GM18873 (cell line): ENCODE measurements at regions not wholly inside any gene's neighbourhood (a gene's known extent, or its start where the extent isn't known, plus 50 kb on each side); places are given as distances from the start of the nearest gene placed in this dataset.

Experiments used
- ATAC-seq: cut with Tn5 transposase; IDR thresholded peaks from one replicate; pipeline ENCODE4 v1.9.1; 2021; ENCODE audit warnings: mild to moderate bottlenecking, moderate library complexity, moderate number of reproducible peaks; ENCODE audit not compliant: unreplicated experiment, low FRiP score

- no peak for ATAC-seq
Observed at GRCh38 chr1:201739492-201740085, 89.4 kb upstream of the IPO9 start.

DNA sequence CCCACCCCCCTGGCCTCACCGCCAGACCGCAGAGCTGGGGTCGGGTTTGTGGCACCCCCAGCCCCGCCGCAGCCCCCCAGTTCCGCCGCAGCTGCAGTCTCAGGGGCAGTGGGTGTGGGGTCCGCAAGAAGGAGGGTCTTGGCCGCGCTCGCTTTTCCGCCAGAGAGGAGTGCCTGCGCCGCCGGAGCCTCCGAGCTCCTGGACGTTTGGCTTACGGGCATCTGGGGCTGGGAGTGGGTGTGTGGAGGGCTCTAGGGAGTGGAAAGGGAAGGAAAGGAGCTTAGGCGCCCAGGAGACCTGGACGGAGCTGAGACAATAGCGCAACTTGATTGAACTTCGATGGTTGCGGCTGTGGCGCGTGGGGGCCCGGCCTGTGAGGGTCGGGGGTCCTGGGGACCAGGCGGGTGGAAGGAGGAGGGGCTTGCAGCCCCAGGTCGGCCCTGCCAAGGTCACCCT is 88.8 kb upstream of the IPO9 start:
- ATAC-seq = no peak

DNA sequence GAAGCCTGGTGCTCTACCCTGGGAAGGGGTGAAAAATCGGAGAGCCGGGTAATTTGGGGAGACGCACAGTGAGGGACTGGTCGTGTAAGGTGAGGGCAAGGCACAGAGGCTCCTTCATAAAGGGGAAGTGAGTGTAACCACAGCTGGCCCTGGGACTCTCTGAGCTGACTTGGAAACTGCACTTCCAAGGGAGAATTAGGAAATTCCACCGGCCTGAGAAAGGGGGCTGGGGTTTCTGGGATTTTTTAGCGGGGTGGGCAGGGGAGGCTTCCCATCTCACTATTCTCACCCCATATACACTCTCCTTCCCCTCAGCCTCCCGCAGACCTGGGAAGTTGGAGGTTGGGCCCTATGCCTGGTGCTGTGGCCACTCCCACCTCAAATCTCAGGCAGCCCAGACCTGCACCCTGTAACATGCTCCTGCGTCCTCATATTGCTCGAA is 88.3 kb upstream of the IPO9 start:
- ATAC-seq = no peak

- no peak for ATAC-seq
Observed at GRCh38 chr1:201741763-201742342, 87.1 kb upstream of the IPO9 start.

GRCh38 chr1:201742476-201742875 is 86.5 kb upstream of the IPO9 start:
- no peak for ATAC-seq

GRCh38 chr1:201742955-201743805 is 85.8 kb upstream of the IPO9 start:
- ATAC-seq = no peak

GRCh38 chr1:201745023-201745422 is 83.9 kb upstream of the IPO9 start:
- ATAC-seq = no peak

DNA sequence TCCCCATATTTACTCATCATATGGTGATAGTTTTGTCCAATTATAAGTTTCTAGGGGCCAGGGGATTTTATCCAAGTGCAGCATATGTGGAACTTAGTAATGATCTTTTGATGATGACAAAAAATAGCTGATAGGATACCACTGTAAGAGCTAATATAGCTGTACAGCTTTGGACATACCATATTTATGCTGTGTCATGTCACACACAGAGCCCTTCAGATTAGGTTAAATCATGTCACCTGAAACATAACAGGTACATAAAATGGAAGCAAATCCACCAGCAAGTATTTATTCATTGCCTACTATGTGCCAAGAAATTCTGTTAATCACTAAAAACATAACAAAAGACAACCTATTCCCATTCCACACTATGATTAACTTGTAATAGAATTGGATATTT is 82.8 kb upstream of the IPO9 start:
- ATAC-seq = no peak

GRCh38 chr1:201747261-201747660 is 81.7 kb upstream of the IPO9 start:
- ATAC-seq = no peak

- ATAC-seq = no peak
Observed at GRCh38 chr1:201748335-201748734, 80.6 kb upstream of the IPO9 start.

DNA sequence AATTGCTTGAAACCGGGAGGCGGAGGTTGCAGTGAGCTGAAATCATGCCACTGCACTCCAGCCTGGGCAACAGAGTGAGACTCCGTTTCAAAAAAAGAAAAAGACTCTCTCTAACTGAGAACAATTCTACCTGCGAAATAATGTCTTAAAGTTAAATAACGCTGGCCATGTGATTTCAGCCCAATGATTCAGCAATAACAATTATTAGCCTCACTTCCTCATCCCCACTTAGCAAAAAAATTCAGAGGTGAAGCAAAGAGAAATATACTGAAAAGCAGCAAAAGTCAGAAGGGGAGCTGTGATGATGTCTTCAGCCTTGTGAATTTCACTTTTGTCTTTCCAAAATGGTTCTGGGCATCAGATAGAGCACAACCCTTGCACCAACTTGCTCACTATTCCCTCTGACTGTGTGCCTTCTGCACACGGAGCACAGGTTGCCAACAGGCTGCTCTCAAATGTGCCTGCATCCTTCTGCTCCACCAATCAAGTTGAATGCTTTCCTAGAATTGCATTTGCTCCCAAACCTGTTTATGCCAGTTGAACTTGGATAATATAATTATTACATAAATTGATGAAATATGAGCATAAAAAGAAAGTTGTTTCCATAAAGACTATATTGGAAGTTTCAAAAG is 79.8 kb upstream of the IPO9 start:
- ATAC-seq = no peak

- no peak for ATAC-seq
Observed at GRCh38 chr1:201750120-201750519, 78.8 kb upstream of the IPO9 start.

DNA sequence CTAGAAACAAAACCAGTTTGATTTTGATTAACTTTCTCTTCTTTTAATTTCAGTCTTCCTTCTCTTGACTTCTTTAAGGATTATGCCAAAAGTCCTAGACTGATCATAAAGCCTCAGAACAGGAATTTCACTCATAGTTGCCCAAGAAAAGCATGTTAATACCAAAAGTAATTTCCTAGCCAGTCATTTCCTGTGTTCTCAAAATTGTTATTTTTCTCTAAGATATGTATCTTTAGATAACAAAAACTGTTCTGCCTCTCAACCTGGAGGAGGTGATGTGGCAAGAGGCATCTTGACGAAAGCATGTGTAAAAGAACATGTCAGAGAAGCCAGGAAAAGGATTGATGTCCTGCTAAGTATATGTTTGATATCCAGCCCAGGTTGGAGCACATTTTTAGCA is 78.0 kb upstream of the IPO9 start:
- no peak for ATAC-seq

DNA sequence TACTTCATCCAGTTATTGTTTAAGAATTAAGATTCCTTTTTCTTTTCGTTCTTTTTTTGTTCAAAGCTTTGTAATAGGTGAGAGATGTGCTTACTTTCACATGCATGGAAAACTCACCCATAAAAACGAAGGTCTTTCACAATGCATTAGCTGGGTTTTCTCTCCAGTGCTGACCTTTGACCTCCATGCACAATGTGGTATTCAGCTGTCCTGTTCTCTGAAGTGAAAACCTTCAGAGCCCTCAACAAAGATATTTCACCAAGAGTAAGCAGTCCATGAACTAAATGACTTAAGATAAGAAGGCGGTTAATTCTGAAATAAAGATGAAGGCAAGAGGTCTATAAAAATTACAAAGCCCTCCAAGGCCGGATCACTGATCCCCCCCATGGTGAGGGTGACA is 77.1 kb upstream of the IPO9 start:
- ATAC-seq = no peak

- ATAC-seq = no peak
Observed at GRCh38 chr1:201752333-201752732, 76.6 kb upstream of the IPO9 start.

GRCh38 chr1:201753492-201753891 is 75.5 kb upstream of the IPO9 start:
- ATAC-seq = no peak

GRCh38 chr1:201754353-201754752 is 74.6 kb upstream of the IPO9 start:
- ATAC-seq = no peak

- ATAC-seq = no peak
Observed at GRCh38 chr1:201755200-201755599, 73.8 kb upstream of the IPO9 start.

DNA sequence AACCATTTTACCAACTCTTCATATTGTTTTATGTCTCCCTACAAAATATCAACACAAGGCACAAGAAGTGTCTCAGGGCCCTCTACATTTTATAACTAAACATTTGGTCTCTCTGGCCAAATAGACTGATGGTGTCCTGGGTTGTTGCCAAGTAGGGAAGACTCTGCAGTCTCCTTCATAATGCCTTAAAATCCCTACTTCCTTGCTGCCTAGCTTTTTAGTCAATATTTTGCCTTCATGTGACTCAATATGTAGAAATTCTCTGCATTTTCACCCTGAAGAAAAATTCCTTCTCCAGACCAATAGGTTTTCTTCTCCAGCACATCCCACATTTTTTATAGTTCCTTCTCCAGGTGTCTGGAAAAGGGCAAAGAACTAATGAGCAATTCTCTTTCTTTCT is 72.6 kb upstream of the IPO9 start:
- no peak for ATAC-seq

- ATAC-seq = no peak
Observed at GRCh38 chr1:201758499-201759050, 70.4 kb upstream of the IPO9 start.
